HUDEP-2 (cell line): ENCODE measurements at regions not wholly inside any gene's neighbourhood (a gene's known extent, or its start where the extent isn't known, plus 50 kb on each side); places are given as distances from the start of the nearest gene placed in this dataset.
"Not testable (repeated sequence)": the region's sequence is repeated elsewhere in the genome, so short reads cannot be mapped to it uniquely, and the experiment has no call there.

Experiments
- DNase-seq, 76 experiments: peaks; one replicate each; lab custom pipeline; 2025; ENCODE audit not compliant: unreplicated experiment in 76 of 76; lab: John Stamatoyannopoulos, UW

GRCh38 chr6:114995526-114995925 is 652.7 kb upstream of the HS3ST5 start:
- no peak for DNase-seq

- no peak for DNase-seq
These were observed 646.6 kb upstream of the HS3ST5 start for GRCh38 chr6:114989279-114989964.

GRCh38 chr6:114987281-114987680 is 644.5 kb upstream of the HS3ST5 start:
- DNase-seq = no peak

- DNase-seq = no peak
These were observed 612.5 kb upstream of the HS3ST5 start for GRCh38 chr6:114955363-114955762.

- DNase-seq = peak in 2 of 76 experiments; percentile 39 to 46
These were observed 609.4 kb upstream of the HS3ST5 start for GRCh38 chr6:114952229-114952628.

- no peak for DNase-seq
These were observed 602.6 kb upstream of the HS3ST5 start for GRCh38 chr6:114945392-114945791.

GRCh38 chr6:114941078-114941477 is 598.3 kb upstream of the HS3ST5 start:
- peak in 1 of 76 experiments; percentile 1 for DNase-seq

GRCh38 chr6:114940181-114940580 is 597.4 kb upstream of the HS3ST5 start:
- no peak for DNase-seq

- no peak for DNase-seq
These were observed 596.8 kb upstream of the HS3ST5 start for GRCh38 chr6:114939630-114940029.

- no peak for DNase-seq
These were observed 593.3 kb upstream of the HS3ST5 start for GRCh38 chr6:114936080-114936479.

GRCh38 chr6:114934079-114934478 is 591.3 kb upstream of the HS3ST5 start:
- no peak for DNase-seq

- DNase-seq = not testable (repeated sequence)
These were observed 585.9 kb upstream of the HS3ST5 start for GRCh38 chr6:114928731-114929130.

- no peak for DNase-seq
These were observed 563.3 kb upstream of the HS3ST5 start for GRCh38 chr6:114906096-114906495.

- no peak for DNase-seq
These were observed 554.7 kb upstream of the HS3ST5 start for GRCh38 chr6:114897536-114897935.

GRCh38 chr6:114892211-114892610 is 549.4 kb upstream of the HS3ST5 start:
- DNase-seq = no peak

GRCh38 chr6:114888241-114888640 is 545.4 kb upstream of the HS3ST5 start:
- no peak for DNase-seq

- no peak for DNase-seq
These were observed 544.0 kb upstream of the HS3ST5 start for GRCh38 chr6:114886670-114887436.

GRCh38 chr6:114879693-114880092 is 536.9 kb upstream of the HS3ST5 start:
- no peak for DNase-seq

GRCh38 chr6:114878091-114878490 is 535.3 kb upstream of the HS3ST5 start:
- DNase-seq = no peak

GRCh38 chr6:114874410-114874809 is 531.6 kb upstream of the HS3ST5 start:
- DNase-seq = no peak

- not testable (repeated sequence) for DNase-seq
These were observed 522.7 kb upstream of the HS3ST5 start for GRCh38 chr6:114865506-114865905.

- no peak for DNase-seq
These were observed 520.8 kb upstream of the HS3ST5 start for GRCh38 chr6:114863610-114864009.
